Mononuclear cell (primary cell): ENCODE measurements at regions not wholly inside any gene's neighbourhood (a gene's known extent, or its start where the extent isn't known, plus 50 kb on each side); places are given as distances from the start of the nearest gene placed in this dataset.

Source experiments
- H3K27me3 ChIP-seq: 2 replicates; pipeline ENCODE4 v1.6.0; 2011; ENCODE audit warnings: low read length, control low read depth; ENCODE audit not compliant: insufficient read depth
- H3K4me1 ChIP-seq: 2 replicates; pipeline ENCODE4 v1.5.1; 2011; ENCODE audit warnings: mild to moderate bottlenecking, low read length, control low read depth; ENCODE audit not compliant: insufficient read depth
- H3K4me3 ChIP-seq: 2 replicates; pipeline ENCODE4 v1.5.1; 2011; ENCODE audit warnings: mild to moderate bottlenecking, low read length, moderate library complexity
- H3K9me3 ChIP-seq: 2 replicates; pipeline ENCODE4 v1.5.1; 2011; ENCODE audit warnings: low read depth, mild to moderate bottlenecking, control low read depth, low read length

DNA sequence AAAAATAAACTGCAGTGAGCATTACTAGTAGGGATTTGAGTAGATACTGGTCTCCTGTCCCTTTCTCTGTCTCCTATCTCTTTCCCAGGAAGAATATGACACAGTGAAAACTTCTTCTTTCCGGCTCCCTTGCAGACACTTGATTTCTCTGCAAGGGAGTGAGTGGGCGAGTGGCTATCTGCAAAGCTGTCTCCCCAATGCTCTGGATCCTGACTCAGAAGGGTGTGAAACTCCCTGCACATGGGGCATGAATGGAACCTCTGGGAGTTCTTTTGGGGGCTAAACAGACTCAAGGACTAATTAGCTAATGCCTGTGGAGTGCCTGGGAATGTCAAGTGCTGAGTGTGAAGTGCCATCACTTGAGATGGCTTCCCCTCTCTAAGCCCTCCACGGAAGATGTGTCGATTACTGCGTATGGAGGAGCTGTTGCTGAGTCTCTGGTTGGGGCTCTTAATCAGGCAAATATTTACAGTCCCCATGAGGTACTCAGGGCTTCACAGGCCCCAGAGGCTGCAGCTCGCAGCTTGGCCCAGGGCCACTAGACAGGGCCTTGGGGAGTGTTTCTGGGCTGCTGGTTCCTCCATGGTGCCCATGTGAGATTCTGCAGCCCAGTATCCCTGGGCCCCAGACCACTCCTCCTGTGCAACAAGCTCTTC lies 139.8 kb downstream of the RPS24 start:
- Histone ChIP-seq H3K4me1 (no peaks in the 10 kb centered on the region), H3K27me3 (no peaks in the 10 kb centered on the region), H3K9me3 (no peaks in the 10 kb centered on the region), H3K4me3 (no peak overlapping the region)

DNA sequence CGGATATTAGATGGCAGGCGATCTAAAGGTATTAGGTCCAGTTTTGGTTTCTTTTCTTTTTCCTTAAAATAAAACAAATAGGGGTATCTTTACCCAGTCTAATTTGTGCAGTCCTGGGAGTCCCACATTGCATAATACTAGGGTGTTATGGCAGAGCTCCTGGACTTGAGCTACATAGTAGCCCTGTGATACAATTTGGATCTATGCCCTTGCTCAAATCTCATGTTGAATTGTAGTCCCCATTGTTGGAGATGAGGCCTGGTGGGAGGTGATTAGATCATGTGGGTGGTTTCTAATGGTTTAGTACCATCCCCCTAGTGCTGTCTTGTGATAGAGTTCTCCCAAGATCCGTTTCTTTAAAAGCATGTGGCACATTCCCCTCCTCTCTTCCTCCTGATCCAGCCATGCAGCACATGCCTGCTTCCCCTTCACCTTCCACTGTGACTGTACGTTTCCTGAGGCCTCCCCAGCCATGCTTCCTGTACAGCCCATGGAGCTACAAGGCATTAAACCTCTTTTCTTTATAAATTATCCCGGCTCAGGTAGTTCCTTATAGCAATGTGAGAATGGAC lies 141.9 kb downstream of the RPS24 start:
- H3K4me3 ChIP-seq = no peak overlapping the region
- no peaks in the 10 kb centered on the region for H3K4me1 ChIP-seq
- no peaks in the 10 kb centered on the region for H3K9me3 ChIP-seq
- H3K27me3 ChIP-seq = no peaks in the 10 kb centered on the region

DNA sequence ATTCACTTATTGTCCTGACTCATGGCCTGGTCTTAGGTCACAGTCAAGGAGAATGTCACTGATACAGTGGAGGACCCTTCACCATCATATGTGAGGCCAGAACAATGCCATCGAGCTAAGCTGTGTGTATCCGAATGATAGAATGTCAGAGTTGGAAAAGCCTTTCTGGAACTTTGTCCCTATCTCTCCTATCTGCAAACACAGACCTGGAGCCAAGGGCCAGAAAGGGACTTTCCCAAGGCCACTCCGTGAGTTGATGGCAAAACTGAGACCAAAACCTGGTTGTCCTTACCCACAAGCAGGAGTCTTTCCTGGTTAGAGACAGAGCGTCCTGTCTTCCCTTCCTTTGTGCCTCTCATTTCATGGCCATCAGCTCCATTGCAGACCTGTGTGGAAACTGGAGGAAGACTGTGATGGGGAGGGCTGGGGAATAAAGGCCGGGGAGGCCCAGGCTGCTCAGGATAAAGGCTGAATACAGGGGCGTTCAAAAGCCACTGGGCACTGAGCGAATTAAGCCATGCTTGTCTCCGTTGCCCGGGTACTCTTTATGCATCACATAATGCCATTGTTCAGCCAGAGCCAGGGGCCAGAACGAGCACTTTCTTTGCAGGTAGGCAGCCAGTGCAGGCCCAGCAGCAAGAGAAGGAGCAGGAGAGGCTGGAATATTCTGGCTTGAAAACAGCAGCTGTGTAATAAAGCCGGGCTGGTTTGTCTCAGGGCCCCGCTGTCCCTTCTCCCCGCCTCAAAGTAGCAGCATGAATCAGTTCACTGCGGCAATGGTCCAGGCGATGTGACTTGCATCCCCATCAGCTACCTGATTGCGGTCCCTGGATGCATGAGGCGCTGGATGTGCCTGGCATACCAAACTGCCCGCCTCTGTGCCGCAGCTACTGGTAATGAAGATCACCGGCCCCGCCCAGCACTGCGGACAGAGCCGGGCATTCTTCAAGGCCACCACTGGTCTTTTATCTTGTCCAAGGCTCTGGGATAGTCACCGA lies 143.0 kb downstream of the RPS24 start:
- Histone ChIP-seq H3K4me3 (no peak overlapping the region), H3K4me1 (no peaks in the 10 kb centered on the region), H3K9me3 (no peaks in the 10 kb centered on the region), H3K27me3 (no peaks in the 10 kb centered on the region)

DNA sequence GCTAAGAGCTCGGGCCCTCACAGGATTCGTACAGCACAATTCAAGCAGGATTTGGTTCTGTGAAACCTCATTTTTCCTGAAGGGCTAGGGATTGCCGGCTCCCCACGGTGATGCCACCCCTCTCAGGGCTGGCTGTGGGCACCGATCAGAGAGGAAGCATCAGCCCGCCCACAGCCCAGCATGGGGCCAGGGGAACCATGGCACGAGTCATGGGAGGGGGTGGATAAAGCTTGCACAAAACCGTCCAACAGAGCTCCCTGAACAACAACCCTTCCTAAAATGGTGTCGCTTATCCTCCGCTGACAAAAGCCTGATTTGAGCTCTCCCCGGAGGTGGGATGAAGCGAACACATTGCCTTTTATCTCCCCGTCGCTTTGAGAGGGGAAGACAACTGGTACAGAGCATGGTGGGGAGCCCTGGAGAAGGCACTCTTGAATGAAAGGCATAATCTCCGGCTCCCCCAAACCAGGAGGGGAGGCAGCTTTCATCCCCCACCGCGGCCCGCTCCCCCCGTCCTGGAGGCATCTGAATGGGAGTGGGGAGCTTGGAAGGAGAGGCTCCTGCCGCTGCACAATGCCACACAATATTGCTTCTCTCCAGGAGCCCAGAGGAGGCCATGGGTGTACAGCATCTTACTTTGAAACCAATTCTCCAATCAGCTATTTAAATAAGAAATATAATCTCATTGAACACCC lies 144.0 kb downstream of the RPS24 start:
- Histone ChIP-seq H3K4me1 (no peaks in the 10 kb centered on the region), H3K4me3 (no peak overlapping the region), H3K27me3 (no peaks in the 10 kb centered on the region), H3K9me3 (no peaks in the 10 kb centered on the region)

DNA sequence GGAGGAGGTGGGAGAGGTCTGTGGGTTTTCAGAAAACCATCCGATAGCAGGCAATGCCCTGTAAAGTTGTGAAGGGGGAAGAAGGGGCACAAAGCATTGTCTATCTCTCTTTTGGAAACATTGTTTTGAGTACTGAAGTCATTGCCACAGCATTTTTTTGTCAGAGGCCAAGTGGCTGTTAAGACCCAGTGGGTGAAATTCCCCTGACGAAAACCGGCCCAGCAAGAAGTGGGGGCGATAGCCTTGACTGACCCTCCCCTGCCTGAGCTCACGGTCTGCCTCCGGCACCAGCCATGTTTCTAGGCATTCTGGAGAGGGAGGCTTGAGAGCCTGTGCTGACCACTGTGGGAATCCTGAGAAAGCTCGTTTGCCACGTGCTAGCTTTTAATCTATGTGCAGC lies 144.7 kb downstream of the RPS24 start:
- Histone ChIP-seq H3K9me3 (no peaks in the 10 kb centered on the region), H3K27me3 (no peaks in the 10 kb centered on the region), H3K4me1 (no peaks in the 10 kb centered on the region), H3K4me3 (no peak overlapping the region)

DNA sequence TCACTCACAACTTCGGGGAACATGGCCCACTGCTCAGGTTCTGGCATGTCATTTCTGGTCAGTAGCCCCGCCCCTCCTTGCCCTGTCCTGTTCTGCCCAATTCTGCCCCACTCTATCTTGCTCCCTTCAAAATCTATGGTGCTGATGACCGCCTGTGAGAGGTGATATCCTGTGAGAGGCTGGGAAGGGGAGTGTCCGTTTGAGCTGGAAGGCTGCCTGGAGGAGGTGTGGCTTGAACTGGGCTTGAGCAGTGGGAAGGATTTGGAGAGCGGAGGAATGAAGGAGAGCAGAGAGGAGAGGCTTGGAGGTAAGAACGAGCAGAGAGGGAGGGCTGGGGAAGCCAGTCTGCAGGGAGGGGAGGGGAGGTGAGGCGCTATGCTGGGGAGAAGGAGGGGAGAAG lies 145.3 kb downstream of the RPS24 start:
- no peaks in the 10 kb centered on the region for H3K4me1 ChIP-seq
- H3K27me3 ChIP-seq = no peaks in the 10 kb centered on the region
- H3K4me3 ChIP-seq = no peak overlapping the region
- H3K9me3 ChIP-seq = no peaks in the 10 kb centered on the region

DNA sequence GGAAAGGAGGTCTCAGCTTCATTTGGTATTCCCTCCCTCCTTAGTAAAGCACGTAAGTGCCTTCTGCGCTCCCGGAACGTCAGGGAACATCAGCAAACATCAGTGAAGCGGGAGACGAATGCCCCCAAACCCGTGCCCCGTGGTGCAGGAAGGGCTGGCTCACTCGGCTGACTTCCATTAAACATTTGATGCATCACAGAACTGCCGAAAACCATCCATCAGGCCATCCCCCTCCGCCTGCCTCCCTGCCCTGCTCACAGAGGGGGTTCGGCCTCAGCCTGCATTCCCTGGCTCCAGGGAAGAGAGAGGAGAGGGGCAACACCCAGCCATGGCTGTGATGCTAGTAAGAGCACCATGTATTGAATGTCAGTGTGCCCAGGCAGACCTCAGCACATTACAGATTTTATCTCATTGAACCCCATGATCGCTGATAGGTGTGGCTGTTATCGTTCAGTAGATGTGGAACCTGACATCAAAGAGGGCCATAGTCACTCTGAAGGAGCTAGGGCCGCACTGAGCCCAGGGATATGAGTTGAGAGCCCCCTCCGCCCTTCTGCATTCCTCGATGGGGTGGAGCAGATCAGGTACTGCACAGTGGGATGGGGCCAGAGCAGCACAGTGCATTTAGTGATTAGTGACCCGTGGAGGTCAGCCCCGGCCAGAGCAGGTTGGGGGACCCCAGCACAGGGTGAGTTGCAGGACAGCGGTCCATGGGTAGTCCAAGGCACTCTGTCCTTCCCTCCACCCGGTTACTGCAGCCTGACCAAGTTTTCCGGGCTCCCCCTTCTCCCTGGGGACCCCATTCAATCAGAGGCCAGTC lies 146.4 kb downstream of the RPS24 start:
- Histone ChIP-seq H3K27me3 (no peaks in the 10 kb centered on the region), H3K4me3 (no peak overlapping the region), H3K9me3 (no peaks in the 10 kb centered on the region), H3K4me1 (no peaks in the 10 kb centered on the region)

DNA sequence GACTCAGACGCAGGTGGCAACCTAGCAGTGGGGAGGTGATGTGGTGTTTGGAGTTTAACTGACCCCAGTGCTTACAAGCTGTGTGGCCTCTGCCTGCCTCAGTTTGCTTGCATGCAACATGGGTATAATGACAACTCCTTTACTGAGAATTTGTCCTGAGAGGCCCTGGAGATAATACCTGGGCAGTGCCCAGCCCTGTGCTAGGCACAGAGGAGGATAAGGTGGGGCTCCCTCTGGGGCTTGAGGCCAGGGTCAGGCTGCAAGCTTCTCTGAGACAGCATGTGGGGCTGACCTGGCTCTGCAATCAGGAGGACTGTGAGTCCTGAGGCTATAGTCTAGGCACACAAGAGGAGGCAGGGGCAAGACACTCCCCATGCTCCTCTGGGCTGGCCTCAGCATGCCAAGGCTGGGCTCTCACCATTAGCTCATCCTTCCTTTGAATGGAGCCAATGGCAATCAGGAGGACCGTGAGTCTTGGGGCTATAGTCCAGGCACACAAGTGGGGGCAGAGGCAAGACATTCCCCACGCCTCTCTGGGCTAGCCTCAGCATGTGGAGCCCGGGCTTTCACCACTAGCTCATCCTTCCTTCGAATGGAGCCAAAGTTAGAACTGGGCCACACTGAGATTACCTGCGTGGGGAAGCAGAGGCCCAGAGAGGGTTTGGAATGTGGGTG lies 147.9 kb downstream of the RPS24 start:
- Histone ChIP-seq H3K9me3 (no peaks in the 10 kb centered on the region), H3K4me3 (no peak overlapping the region), H3K4me1 (no peaks in the 10 kb centered on the region), H3K27me3 (no peaks in the 10 kb centered on the region)

DNA sequence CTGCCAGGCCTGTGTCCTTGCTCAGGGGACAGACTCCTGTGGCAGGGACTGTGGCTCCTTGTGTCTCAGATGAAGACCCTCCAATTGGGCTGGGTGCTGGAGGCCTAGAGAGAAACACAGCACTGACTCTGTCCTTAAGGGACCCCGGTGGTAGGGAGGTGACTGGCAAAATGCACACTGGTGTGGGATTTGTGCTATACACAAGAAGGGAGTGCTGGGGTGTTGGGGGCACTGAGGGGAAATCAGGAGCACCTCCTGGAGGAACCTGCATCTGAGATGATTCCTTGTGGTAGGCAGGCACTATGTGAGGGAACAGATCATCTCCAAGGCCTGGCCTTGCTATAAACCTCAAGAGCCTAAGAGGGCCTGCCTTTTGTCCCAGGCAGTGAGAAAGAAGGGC lies 149.2 kb downstream of the RPS24 start:
- Histone ChIP-seq H3K4me1 (no peaks in the 10 kb centered on the region), H3K27me3 (no peaks in the 10 kb centered on the region), H3K9me3 (no peaks in the 10 kb centered on the region), H3K4me3 (no peak overlapping the region)

DNA sequence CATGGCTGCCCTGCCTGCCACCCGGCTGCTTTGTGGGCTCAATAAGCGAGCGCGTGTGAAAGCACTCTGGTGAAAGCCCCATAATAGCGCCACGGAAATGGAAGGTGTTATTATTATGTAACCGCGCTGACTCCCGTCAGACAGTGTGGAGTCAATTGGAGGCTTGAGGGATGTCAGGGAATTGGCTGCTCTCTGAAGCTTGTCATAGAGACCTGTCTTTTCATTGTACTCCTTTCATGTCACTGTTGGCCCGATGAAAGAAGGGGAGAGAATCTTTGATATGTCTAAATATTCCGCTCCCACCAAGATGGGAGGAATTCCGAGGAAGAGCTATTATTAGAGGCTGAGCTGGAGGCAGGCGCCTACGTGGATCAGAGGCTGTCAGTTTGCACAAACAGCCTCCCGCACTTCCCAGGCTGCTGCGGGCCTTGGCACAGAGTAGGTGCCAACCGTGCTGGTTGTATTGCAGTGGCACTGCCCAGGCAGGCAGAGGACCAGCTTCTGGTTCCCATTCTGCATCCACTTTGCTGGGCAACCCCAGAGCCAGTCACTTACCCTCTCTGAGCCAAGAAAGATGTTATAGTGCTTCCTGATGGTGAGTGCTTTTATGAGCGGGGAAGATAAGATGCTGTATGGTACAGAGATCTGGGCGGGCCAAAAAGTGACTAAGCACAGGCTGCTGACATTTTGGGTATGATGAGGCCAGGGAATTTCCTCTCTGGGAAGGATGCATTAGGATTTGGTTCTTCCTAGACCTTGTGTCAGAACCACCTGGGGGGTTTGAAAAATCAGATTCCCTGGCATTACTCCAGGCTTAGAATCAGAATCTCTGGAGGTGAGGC lies 151.4 kb downstream of the RPS24 start:
- no peaks in the 10 kb centered on the region for H3K9me3 ChIP-seq
- no peak overlapping the region for H3K4me3 ChIP-seq
- H3K4me1 ChIP-seq = no peaks in the 10 kb centered on the region
- H3K27me3 ChIP-seq = no peaks in the 10 kb centered on the region

DNA sequence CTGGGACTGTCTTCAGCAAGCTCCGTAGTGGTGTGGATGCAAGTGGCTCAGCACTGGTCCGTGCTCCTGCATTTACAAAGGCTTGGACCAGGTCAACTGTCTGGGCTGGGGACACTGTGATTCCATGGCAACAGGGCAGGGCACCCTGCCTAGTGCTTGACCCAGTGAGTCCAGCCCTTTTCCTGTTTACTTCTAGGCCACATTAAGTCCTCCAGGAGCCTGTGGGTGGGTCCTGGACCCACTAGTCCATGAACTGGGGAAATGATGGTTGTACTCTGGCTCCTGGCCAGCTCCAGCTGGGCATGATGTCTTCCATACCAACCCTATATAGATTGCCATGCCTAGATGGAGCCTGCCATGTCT lies 152.0 kb downstream of the RPS24 start:
- Histone ChIP-seq H3K27me3 (no peaks in the 10 kb centered on the region), H3K4me3 (no peak overlapping the region), H3K4me1 (no peaks in the 10 kb centered on the region), H3K9me3 (no peaks in the 10 kb centered on the region)

DNA sequence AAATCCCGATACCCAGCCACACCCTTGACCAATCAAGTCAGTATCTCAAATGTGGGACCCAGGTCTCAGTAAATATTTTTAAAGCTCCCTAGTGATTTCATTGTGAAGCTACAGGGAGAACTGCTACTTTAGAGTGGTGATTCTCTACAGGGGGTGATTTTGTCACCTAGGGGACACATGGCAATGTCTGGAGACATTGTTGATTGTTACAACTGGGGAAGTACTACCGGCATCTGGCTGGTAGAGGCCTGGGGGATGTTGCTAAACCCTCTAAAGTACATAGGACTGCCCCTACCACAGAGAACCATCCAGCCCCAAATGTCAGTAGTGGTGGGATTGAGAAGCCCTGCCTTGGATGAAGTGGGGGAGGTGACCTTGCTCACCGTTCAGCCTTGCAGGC lies 152.9 kb downstream of the RPS24 start:
- no peak overlapping the region for H3K4me3 ChIP-seq
- no peaks in the 10 kb centered on the region for H3K9me3 ChIP-seq
- H3K4me1 ChIP-seq = no peaks in the 10 kb centered on the region
- no peaks in the 10 kb centered on the region for H3K27me3 ChIP-seq

DNA sequence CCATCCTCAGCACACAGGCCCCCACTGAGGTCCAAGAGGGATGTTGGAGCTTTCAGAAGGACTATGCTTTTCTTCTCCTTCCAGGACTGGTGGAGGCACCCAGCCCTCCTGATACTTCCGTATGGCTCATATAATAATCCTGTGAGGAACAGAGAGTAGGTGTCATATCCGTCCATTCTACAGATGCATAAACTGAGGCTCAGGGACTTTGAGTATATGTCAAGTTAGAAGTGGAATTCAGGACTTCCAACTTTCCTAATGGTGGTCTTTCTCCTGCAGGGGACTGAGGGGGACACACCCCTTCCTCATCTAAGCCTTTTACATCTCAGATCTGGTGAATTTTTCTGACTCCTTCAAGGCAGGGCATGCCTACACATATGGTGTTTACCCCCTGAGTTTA lies 153.7 kb downstream of the RPS24 start:
- Histone ChIP-seq H3K4me1 (no peaks in the 10 kb centered on the region), H3K4me3 (no peak overlapping the region), H3K27me3 (no peaks in the 10 kb centered on the region), H3K9me3 (no peaks in the 10 kb centered on the region)
